ENCODE measurements at regions not wholly inside any gene's neighbourhood (a gene's known extent, or its start where the extent isn't known, plus 50 kb on each side); places are given as distances from the start of the nearest gene placed in this dataset.

DNA sequence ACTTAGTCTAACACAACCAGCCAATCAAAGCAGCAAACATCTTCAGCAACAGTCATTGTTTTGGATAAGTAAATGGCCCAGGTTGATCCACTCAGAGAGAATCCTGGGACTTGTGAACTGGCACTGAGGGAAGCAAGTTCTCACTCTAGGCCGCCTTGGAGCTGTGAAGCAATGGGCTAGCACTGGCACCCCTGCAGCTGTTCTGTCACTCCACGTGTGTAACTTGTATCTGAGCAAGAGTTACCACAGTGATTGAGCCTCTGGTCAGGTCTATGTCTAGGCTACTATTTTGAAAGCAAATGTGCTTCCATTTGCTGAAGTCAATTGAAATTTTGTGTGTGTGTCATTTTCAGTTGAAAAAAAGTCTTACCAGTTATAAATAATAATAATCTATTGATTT lies 57.2 kb upstream of the HS3ST1 start:
- TF ChIP-seq CTCF (IDR thresholded peaks at IDR 0.05 in 8 of 11, conservative IDR thresholded peaks at IDR 0.05 in 3 of 11): no peak
- TF ChIP-seq POLR2A (IDR thresholded peaks at IDR 0.05): no peak
- TF ChIP-seq POLR2AphosphoS5 (IDR thresholded peaks at IDR 0.05): no peak
